H1 (cell line): ENCODE measurements at regions not wholly inside any gene's neighbourhood (a gene's known extent, or its start where the extent isn't known, plus 50 kb on each side); places are given as distances from the start of the nearest gene placed in this dataset.

Source experiments
- BACH1 ChIP-seq: IDR thresholded peaks from 2 replicates; pipeline ENCODE4 v1.6.1; 2012; ENCODE audit warnings: low read length, improper control_type of control experiment
- BRCA1 ChIP-seq: IDR thresholded peaks from 2 replicates; pipeline ENCODE4 v1.6.1; 2012; ENCODE audit warnings: low read depth, low read length, improper control_type of control experiment
- EP300 ChIP-seq, 2 experiments: IDR thresholded peaks; 1 replicate in 1 of 2; 2 replicates in 1 of 2; pipeline ENCODE4 v1.6.1; 2011 to 2012; ENCODE audit warnings: low read depth in 2 of 2, low read length in 2 of 2, mild to moderate bottlenecking in 2 of 2, borderline replicate concordance in 1 of 2, inconsistent platforms in 1 of 2, moderate library complexity in 1 of 2
- EZH2 ChIP-seq: fragments of 200-600 bp; sonication (generic); IDR thresholded peaks from 2 replicates; pipeline ENCODE4 v1.7.1; 2012; ENCODE audit warnings: low read depth, mild to moderate bottlenecking, moderate library complexity, low read length, inconsistent platforms; ENCODE audit not compliant: severe bottlenecking
- NRF1 ChIP-seq: IDR thresholded peaks from 2 replicates; pipeline ENCODE4 v1.6.1; 2011; ENCODE audit warnings: mild to moderate bottlenecking, low read depth, low read length, improper control_type of control experiment
- POLR2A ChIP-seq, 2 experiments: IDR thresholded peaks; 1 replicate in 1 of 2; 2 replicates in 1 of 2; pipeline ENCODE4 v1.6.1; 2011; ENCODE audit warnings: low read depth in 2 of 2, low read length in 2 of 2, mild to moderate bottlenecking in 2 of 2; ENCODE audit errors: control extremely low read depth in 1 of 2
- SIN3A ChIP-seq, 2 experiments: IDR thresholded peaks in 1 of 2; conservative IDR thresholded peaks in 1 of 2; 2 replicates each; pipeline ENCODE4 v1.6.1; 2011 to 2012; ENCODE audit warnings: low read length in 2 of 2, improper control_type of control experiment in 1 of 2, low read depth in 1 of 2, mild to moderate bottlenecking in 1 of 2
- TAF1 ChIP-seq: IDR thresholded peaks from 2 replicates; pipeline ENCODE4 v1.6.1; 2011; ENCODE audit warnings: mild to moderate bottlenecking, low read depth, low read length
- TCF12 ChIP-seq: IDR thresholded peaks from 2 replicates; pipeline ENCODE4 v1.6.1; 2011; ENCODE audit warnings: low read depth, mild to moderate bottlenecking, low read length
- TF ChIP-seq, protein P1 (sequence below), 3 experiments: IDR thresholded peaks; 1 replicate in 2 of 3; 2 replicates in 1 of 3; pipeline versions ENCODE4 v1.5.1 to v1.6.1; 2011; ENCODE audit warnings: low read length in 3 of 3, mild to moderate bottlenecking in 3 of 3, inconsistent platforms in 2 of 3, low read depth in 1 of 3, moderate library complexity in 1 of 3; ENCODE audit not compliant: insufficient read depth in 1 of 3; ENCODE audit errors: control extremely low read depth in 1 of 3
- TF ChIP-seq, protein P2 (sequence below): IDR thresholded peaks from 2 replicates; pipeline ENCODE4 v1.6.1; 2011; ENCODE audit warnings: low read depth, mild to moderate bottlenecking, low read length; ENCODE audit not compliant: insufficient read depth
- TF ChIP-seq, protein P3 (sequence below): IDR thresholded peaks from 2 replicates; pipeline ENCODE4 v1.6.1; 2011; ENCODE audit warnings: low read length, improper control_type of control experiment

DNA sequence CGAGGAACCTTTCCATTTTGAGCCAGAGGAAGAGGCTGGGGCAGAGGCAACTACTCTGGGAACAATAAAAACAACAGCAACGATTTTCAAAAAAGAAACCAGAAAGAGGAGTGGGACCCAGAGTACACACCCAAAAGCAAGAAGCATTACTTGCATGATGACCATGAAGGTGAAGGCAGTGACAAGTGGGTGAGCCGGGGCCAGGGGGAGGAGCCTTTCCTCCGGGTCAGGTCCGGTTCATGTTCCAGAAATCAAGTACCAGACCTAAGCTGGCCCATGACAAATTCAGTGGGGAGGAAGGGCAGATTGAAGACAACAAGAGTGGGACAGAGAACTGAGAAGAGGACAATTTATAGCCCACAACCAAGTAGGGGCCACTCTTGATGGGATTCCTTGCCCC, 77.2 kb upstream of the STT3B start:
- no peak for TF ChIP-seq SIN3A (conservative IDR thresholded peaks at IDR 0.05 in 1 of 2, IDR thresholded peaks at IDR 0.05 in 1 of 2; ENCODE audit: low read depth in 1 of 2, low read length in 2 of 2)
- TF ChIP-seq TAF1: no peak
- TF ChIP-seq, protein P1, sequence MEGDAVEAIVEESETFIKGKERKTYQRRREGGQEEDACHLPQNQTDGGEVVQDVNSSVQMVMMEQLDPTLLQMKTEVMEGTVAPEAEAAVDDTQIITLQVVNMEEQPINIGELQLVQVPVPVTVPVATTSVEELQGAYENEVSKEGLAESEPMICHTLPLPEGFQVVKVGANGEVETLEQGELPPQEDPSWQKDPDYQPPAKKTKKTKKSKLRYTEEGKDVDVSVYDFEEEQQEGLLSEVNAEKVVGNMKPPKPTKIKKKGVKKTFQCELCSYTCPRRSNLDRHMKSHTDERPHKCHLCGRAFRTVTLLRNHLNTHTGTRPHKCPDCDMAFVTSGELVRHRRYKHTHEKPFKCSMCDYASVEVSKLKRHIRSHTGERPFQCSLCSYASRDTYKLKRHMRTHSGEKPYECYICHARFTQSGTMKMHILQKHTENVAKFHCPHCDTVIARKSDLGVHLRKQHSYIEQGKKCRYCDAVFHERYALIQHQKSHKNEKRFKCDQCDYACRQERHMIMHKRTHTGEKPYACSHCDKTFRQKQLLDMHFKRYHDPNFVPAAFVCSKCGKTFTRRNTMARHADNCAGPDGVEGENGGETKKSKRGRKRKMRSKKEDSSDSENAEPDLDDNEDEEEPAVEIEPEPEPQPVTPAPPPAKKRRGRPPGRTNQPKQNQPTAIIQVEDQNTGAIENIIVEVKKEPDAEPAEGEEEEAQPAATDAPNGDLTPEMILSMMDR (IDR thresholded peaks at IDR 0.05; ENCODE audit: control extremely low read depth in 1 of 3, insufficient read depth in 1 of 3, low read depth in 1 of 3, low read length in 3 of 3): no peak
- TF ChIP-seq BACH1: no peak
- TF ChIP-seq NRF1: no peak
- no peak for TF ChIP-seq POLR2A (IDR thresholded peaks at IDR 0.05; ENCODE audit: control extremely low read depth in 1 of 2, low read depth in 2 of 2, low read length in 2 of 2)
- no peak for TF ChIP-seq EZH2
- no peak for TF ChIP-seq TCF12
- no peak for TF ChIP-seq EP300 (IDR thresholded peaks at IDR 0.05; ENCODE audit: borderline replicate concordance in 1 of 2, low read depth in 2 of 2, low read length in 2 of 2)
- TF ChIP-seq, protein P2, sequence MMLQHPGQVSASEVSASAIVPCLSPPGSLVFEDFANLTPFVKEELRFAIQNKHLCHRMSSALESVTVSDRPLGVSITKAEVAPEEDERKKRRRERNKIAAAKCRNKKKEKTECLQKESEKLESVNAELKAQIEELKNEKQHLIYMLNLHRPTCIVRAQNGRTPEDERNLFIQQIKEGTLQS: no peak
- TF ChIP-seq, protein P3, sequence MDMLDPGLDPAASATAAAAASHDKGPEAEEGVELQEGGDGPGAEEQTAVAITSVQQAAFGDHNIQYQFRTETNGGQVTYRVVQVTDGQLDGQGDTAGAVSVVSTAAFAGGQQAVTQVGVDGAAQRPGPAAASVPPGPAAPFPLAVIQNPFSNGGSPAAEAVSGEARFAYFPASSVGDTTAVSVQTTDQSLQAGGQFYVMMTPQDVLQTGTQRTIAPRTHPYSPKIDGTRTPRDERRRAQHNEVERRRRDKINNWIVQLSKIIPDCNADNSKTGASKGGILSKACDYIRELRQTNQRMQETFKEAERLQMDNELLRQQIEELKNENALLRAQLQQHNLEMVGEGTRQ: no peak
- no peak for TF ChIP-seq BRCA1
